HEK293 (cell line): ENCODE measurements at regions not wholly inside any gene's neighbourhood (a gene's known extent, or its start where the extent isn't known, plus 50 kb on each side); places are given as distances from the start of the nearest gene placed in this dataset.

Experiments used
- CTCF ChIA-PET: fragments of 350-600 bp; formaldehyde crosslinking; extraction: SDS; loops from one replicate; lab custom pipeline; 2021; ENCODE audit warnings: antibody characterized with exemption; lab: Yijun Ruan, JAX
- POLR2A ChIA-PET: fragments of 300-600 bp; formaldehyde crosslinking; extraction: SDS; loops from one replicate; lab custom pipeline; 2020; ENCODE audit warnings: antibody characterized with exemption, inconsistent platforms; lab: Yijun Ruan, JAX
- H3K27ac ChIP-seq: fragments of 200-500 bp; sonication (Bioruptor generic); 2 replicates; pipeline ENCODE4 v1.5.1; 2014; ENCODE audit warnings: low read depth, low read length, control low read depth, inconsistent platforms; ENCODE audit errors: extremely low read depth
- H3K36me3 ChIP-seq, 2 experiments: fragments of 200-500 bp in 1 of 2; sonication (Bioruptor generic) in 1 of 2; 1 replicate in 1 of 2; 2 replicates in 1 of 2; pipeline ENCODE4 v1.5.1; 2014 to 2017; ENCODE audit warnings: inconsistent platforms in 2 of 2, low read length in 2 of 2; ENCODE audit not compliant: control insufficient read depth in 2 of 2, insufficient read depth in 1 of 2
- H3K4me1 ChIP-seq: fragments of 200-500 bp; sonication (Bioruptor generic); 2 replicates; pipeline ENCODE4 v1.5.1; 2014; ENCODE audit warnings: mild to moderate bottlenecking, low read length, inconsistent platforms; ENCODE audit not compliant: control insufficient read depth, insufficient read depth
- H3K4me3 ChIP-seq: 2 replicates; pipeline ENCODE4 v1.5.1; 2011; ENCODE audit warnings: low read depth, mild to moderate bottlenecking, control low read depth, low read length, moderate library complexity
- H3K9me3 ChIP-seq: fragments of 200-500 bp; sonication (Bioruptor generic); 2 replicates; pipeline ENCODE4 v1.5.1; 2014; ENCODE audit warnings: low read depth, low read length, inconsistent platforms; ENCODE audit not compliant: control insufficient read depth, insufficient read depth
- FEZF1 ChIP-seq: fragments of 450-650 bp; formaldehyde crosslinking; IDR thresholded peaks from 2 replicates; pipeline ENCODE4 v1.5.1; 2016; ENCODE audit warnings: missing biosample characterization, missing genetic modification characterization
- GLI4 ChIP-seq: fragments of 450-650 bp; formaldehyde crosslinking; IDR thresholded peaks from 2 replicates; pipeline ENCODE4 v1.5.1; 2016; ENCODE audit warnings: missing biosample characterization, missing genetic modification characterization
- HOXD13 ChIP-seq: sonication (generic); formaldehyde crosslinking; IDR thresholded peaks from 2 replicates; pipeline ENCODE4 v1.8.0; 2022; ENCODE audit warnings: missing genetic modification reagents, borderline replicate concordance
- MEIS1 ChIP-seq: sonication (generic); formaldehyde crosslinking; IDR thresholded peaks from 2 replicates; pipeline ENCODE4 v1.8.1; 2022; ENCODE audit warnings: missing genetic modification reagents, mild to moderate bottlenecking, borderline replicate concordance
- PRDM2 ChIP-seq: fragments of 450-650 bp; formaldehyde crosslinking; IDR thresholded peaks from 2 replicates; pipeline ENCODE4 v1.5.1; 2016; ENCODE audit warnings: missing biosample characterization, missing genetic modification characterization, borderline replicate concordance
- ZFP41 ChIP-seq: fragments of 450-650 bp; formaldehyde crosslinking; IDR thresholded peaks from 2 replicates; pipeline ENCODE4 v1.5.1; 2016; ENCODE audit warnings: missing biosample characterization, missing genetic modification characterization, borderline replicate concordance
- ZIC2 ChIP-seq: fragments of 450-650 bp; formaldehyde crosslinking; IDR thresholded peaks from 2 replicates; pipeline ENCODE4 v1.5.1; 2016; ENCODE audit warnings: missing biosample characterization, missing genetic modification characterization
- ZNF10 ChIP-seq: fragments of 450-650 bp; formaldehyde crosslinking; IDR thresholded peaks from 2 replicates; pipeline ENCODE4 v1.5.1; 2017; ENCODE audit warnings: missing biosample characterization, missing genetic modification characterization
- ZNF211 ChIP-seq: fragments of 450-650 bp; formaldehyde crosslinking; IDR thresholded peaks from 2 replicates; pipeline ENCODE4 v1.5.1; 2016; ENCODE audit warnings: low read depth, missing biosample characterization, missing genetic modification characterization
- ZNF394 ChIP-seq: fragments of 450-650 bp; formaldehyde crosslinking; IDR thresholded peaks from 2 replicates; pipeline ENCODE4 v1.5.1; 2016; ENCODE audit warnings: missing biosample characterization, missing genetic modification characterization, mild to moderate bottlenecking, moderate library complexity, borderline replicate concordance
- ZNF514 ChIP-seq: fragments of 450-650 bp; formaldehyde crosslinking; IDR thresholded peaks from 2 replicates; pipeline ENCODE4 v1.5.1; 2016; ENCODE audit warnings: missing biosample characterization, missing genetic modification characterization
- ZNF549 ChIP-seq: fragments of 450-650 bp; IDR thresholded peaks from 2 replicates; pipeline ENCODE4 v1.5.1; 2018; ENCODE audit warnings: missing biosample characterization, missing genetic modification characterization, mild to moderate bottlenecking, inconsistent platforms, moderate library complexity
- ZNF571 ChIP-seq: fragments of 450-650 bp; formaldehyde crosslinking; IDR thresholded peaks from 2 replicates; pipeline ENCODE4 v1.5.0; 2017; ENCODE audit warnings: missing biosample characterization, missing genetic modification characterization
- ZSCAN4 ChIP-seq: fragments of 450-650 bp; formaldehyde crosslinking; IDR thresholded peaks from 2 replicates; pipeline ENCODE4 v1.5.1; 2017; ENCODE audit warnings: missing biosample characterization, missing genetic modification characterization

GRCh38 chr11:115739146-115739545 lies 234.9 kb upstream of the CADM1 start:
- Histone ChIP-seq H3K4me1 (no peaks in the 10 kb centered on the region), H3K9me3 (no peaks in the 10 kb centered on the region), H3K4me3 (no peak overlapping the region), H3K36me3 (no peaks in the 10 kb centered on the region), H3K27ac (no peak overlapping the region)
- POLR2A ChIA-PET, result no interaction called here
- TF ChIP-seq ZNF571 (tag by site-specific recombination), result no peak
- TF ChIP-seq MEIS1, result no peak
- TF ChIP-seq ZNF10, result no peak
- TF ChIP-seq HOXD13 (CRISPR knock-in tag), result no peak
- no peak for TF ChIP-seq GLI4
- TF ChIP-seq ZFP41 (tag by site-specific recombination), result no peak
- no peak for TF ChIP-seq ZNF514 (tag by site-specific recombination)
- TF ChIP-seq FEZF1, result no peak
- no peak for TF ChIP-seq ZNF549 (tag by site-specific recombination)
- CTCF ChIA-PET, result no interaction called here

- no peak overlapping the region for H3K4me3 ChIP-seq
- H3K27ac ChIP-seq, result no peak overlapping the region
- H3K9me3 ChIP-seq, result no peaks in the 10 kb centered on the region
- ChIA-PET POLR2A (no interaction called here), CTCF (interaction anchor here (0.7 kb wide), 1 partner anchor 81 kb away, joined by 3 read pairs; no protein-coding TSS in a partner anchor)
- no peaks in the 10 kb centered on the region for H3K4me1 ChIP-seq
- TF ChIP-seq ZIC2 (0 out of 2 replicates have a peak, but pooled peaks have one; percentile 6), ZNF394 (tag by site-specific recombination) (no peak)
- no peaks in the 10 kb centered on the region for H3K36me3 ChIP-seq
These were observed 233.7 kb upstream of the CADM1 start for GRCh38 chr11:115737875-115738274.

DNA sequence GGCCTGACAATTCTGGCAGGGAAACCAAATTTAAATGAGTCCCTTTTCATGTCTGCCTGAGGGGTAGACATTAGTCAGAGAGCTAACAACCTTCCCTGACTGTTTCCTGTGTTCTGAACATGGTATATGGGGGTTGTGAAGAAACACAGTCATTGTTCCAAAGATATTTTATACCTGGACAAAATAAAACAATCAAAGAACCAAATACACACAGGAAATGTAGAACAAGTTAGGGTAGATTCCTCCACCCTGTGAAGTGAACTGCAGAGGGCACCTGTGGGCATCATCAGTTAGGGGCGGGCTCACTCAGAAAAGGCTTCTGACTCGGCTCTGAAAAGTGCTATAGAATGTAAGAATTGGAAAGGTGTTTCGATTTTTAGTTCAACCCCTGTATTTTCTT lies 231.9 kb upstream of the CADM1 start:
- H3K36me3 ChIP-seq, result no peaks in the 10 kb centered on the region
- CTCF ChIA-PET, result no interaction called here
- POLR2A ChIA-PET, result no interaction called here

More for the DNA sequence above, 231.9 kb upstream of the CADM1 start:
- no peak overlapping the region for H3K27ac ChIP-seq
- no peak overlapping the region for H3K4me3 ChIP-seq
- no peaks in the 10 kb centered on the region for H3K4me1 ChIP-seq
- TF ChIP-seq PRDM2 (no peak), ZNF211 (tag by site-specific recombination) (no peak), ZSCAN4 (tag by site-specific recombination) (no peak)
- H3K9me3 ChIP-seq, result no peaks in the 10 kb centered on the region
